ENCODE measurements at regions not wholly inside any gene's neighbourhood (a gene's known extent, or its start where the extent isn't known, plus 50 kb on each side); places are given as distances from the start of the nearest gene placed in this dataset.

DNA sequence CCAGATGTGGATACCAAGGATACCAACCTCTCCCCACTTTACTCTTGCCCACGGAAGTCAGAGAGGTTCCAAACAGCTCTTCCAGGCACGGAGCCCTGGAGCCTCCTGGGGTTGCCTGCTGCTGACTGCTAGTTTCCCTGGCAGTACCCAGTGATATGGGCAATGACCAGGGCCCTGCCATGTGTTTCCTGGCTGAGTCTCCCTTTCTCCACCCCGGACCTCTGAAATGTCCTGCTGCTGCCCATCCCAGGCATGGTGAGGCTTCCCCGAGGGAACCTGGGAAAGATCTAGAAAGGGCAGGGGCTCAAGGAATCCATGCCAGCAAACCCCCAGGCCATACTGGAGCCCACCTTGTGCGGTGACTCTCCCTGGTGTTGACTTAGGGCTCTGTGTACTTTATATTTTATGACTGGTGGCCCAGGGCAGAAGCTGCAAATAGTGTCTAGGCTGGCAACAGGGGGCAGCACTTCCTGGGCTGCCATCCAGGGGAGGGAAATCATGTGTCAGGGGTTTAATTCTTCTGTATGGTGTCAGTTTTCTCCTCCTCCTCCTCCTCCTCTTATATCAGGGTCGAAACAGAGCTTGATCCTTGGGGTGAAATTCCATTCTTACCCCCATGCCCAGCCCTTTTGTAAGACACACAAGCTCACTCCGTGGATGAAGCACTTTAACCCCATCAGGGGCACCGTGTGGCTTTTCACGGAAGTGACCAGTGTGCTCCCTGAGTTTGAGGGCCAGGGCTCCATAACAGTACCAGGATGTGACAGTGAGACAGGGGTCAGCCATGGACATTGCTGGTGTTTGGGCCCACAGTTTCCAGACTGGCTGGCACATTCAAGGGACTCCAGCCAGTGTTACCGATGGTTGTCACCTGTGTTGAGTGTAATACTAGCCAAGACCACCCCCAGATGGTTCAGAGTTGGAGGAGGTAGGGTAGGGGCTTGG is 62.4 kb upstream of the GDF10 start:
- DNase-seq = no peak

DNA sequence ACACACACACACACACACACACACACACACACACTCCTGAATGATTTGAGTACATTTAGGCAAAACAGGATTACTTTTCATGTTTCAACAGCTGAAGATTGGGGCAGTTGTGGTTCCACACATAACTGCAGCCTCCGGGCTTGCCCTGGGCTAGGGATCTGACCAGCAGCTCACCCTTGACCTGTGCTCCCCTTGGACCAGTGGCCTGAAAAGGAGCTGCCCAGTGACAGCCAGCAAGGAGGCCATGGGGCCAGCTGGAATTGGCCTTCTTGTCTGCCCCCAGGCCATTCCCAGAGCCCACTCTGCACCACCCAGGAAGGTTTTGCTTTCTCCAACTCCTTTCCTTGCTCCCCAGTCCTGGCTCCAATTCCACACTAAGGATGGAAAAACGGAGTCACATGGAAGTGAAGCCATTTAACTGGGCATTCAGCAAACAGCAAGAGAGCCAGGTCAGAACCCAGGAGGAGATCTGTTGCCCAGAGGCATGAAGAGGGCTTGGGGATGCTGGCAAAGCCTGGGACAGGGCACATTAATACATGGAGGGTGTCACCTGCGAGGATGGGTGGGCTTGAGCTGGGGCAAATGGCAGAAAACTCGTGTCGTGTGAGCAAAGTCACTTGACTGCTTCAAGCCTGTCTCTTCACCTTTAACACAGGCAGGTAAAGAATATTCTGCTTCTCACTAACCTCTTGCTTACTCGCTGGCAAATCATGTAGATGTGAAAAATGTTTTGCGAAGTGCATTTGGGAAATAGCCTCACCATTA is 61.5 kb upstream of the GDF10 start:
- DNase-seq = no peak

DNA sequence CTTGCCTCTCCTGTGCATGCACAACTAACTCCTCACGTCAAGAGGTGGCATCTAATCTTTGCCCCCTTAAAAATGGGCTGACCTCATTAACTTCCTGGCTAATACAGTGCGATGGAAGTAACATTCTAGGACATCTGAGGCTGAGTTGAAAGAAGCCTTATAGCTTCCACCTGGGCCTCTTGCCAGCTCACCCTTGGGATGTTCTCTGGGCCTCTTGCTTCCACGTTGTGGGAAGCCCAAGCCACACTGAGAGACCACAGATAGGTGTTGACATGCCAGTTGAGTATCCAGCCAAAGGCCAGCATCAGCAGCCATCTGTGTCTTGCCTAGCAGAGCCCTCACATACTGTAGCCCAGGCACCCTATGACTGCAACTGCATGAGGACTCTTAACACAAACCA is 60.8 kb upstream of the GDF10 start:
- no peak for DNase-seq

DNA sequence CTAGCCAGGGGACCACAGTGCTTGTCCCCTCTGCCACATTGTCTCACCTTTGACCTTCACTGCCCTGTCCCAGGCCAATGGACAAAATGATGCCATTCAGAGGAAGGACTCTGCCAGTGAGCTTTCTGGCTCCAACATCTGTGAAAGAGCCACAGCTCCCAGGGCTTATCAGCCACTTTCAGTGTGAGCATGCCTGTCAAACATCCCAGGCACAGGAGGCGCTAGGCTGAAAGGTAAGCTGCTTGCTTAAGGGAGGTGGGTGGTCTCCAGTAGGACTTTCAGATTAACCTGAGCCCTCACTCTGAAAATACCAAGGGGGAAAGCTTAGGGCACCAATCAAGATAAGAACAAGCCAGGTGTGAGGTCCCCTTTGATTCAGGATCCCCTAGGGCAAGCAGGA is 59.8 kb upstream of the GDF10 start:
- DNase-seq = no peak

DNA sequence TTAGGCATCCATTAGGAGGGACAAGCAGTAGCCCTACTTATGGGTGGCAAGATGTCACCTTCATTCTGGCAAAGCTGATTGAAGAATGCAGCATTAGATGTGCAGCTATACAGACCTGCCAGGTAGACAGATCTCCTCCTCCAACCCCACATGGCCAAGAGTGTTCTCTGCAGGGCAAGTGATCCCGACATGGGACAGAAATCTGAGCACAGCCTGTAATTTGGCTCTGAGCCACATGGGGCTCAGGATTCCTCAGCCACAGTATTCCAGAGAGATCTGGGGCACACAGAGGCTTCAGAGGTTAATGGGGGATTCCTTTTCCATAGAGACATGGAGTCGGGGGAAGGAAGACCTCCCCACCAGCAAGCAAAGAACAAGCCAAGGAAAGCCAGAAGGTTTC is 58.7 kb upstream of the GDF10 start:
- DNase-seq = no peak

DNA sequence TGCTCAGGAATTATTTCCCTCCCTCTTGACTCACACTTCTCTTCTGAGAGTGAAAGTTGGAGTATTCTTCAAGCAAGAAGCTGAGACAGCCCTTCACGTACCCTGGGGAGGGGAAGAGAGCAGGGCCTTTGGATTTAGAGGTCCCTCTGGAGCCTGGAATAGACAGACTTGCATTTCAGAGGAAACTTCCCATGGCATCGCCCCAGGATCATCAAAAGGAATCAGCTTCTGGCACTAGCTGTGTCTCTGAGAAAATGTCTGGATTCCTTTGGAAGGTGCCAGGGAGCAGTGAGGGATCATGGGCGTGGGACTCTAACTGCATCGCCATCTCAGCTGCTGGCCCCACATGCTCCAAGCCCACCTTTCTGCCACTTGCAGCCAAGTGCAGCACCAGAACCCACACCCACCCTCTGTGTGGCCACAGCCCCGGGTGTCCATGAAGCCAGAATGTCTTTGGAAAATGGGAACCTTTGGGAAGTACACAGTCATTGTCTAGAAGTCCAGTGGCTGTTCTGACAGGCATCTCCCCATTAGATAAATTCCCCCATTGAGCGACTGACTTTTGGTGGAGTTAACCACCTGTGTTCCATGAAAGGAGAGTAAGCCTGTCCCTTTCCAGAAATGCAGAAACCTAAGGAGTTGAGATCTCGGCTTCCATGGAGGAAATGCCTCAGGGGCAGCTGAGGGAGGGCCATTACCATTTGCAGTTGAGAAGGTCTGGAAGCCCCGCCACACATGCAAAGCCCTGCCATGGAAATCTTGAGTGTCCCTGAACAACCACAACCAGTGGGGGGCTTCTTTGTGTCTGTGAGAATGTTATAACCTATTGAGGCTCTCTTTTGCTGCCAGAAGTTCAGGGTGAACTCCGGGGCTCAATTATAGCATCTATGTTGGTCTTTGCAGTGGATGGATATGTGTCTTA is 57.8 kb upstream of the GDF10 start:
- no peak for DNase-seq

DNA sequence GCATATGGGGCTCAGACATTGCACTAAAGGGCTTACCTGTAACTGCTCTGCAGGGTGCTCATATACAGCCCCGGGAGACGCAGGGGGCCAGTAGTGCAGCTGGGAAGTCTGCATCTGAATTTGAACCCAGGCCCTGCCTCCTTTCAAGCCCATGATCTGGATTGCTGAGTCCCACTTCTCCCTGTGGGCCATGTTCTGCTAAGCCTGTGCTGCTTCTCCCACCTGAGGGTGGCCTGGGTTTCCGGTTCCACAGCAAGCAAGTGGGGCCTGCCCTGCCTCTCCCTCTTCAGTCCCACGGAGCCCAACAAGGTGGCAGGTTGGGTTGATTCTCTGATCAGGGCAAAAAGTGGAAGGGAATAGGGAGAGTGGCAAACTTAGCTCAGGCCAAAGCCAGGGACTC is 56.6 kb upstream of the GDF10 start:
- no peak for DNase-seq

DNA sequence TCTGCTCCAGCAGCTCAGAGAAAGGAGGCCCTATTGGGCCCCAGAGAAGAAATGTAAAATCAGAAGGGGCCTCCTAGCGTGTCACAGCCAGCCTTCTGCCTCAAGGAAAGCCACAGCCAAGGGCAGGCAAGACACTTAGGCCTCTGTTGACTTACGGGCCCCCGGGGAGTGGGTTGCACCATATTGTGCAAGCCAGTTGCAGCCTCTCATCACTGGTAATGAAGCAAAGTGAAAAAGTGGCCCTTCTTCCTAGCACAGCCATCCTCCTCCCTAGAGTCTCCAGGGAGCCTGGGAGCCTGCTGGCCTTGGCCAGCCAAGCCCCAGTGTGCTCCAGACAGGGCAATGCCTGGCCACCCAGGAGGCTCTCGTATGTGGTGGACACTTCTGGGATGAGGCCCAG is 56.2 kb upstream of the GDF10 start:
- DNase-seq = no peak

DNA sequence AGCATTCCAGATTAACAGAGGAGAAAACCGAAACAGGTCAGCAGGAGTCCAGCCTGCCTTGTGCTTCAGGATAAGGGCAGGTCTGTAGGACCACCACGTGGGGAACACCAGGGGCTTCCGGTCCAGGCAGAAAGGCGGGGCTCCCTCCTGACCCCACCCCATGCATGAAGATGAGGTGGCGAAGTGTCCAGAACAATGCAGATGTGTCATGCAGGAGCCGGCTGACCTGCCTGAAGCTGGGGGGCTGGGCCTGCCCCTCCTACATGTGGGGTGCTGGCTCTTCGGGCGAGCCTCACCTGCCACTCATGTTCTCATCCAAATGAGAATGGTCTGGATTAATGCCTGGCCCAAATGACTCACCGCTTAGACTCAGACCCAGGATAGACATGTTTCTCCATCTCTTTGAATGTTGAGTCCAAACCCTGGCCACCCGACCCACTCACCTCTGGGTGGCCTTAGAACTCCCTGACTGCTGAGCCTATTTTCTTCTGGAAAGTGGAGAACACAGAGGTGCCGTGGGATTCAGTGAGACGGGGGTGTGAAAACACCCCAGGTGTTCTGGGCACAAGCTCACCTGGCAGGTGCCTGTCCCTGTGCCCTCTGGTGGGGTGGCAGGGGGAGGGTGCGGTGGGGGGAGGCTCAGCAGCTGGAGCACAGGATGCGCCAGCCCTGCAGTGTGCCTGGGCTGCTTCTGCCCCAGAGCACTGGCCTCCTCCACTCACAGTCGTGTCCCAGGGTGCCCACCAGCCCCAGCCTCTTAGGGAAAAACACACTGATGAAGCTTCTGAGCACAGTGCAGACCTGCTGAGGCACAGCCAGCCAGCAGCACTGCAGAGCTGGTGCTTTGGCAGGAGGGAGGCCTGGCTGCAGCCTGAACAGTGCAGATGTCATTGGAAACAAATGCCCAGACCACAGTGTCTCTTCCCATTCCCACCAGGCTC is 55.2 kb upstream of the GDF10 start:
- DNase-seq = no peak

DNA sequence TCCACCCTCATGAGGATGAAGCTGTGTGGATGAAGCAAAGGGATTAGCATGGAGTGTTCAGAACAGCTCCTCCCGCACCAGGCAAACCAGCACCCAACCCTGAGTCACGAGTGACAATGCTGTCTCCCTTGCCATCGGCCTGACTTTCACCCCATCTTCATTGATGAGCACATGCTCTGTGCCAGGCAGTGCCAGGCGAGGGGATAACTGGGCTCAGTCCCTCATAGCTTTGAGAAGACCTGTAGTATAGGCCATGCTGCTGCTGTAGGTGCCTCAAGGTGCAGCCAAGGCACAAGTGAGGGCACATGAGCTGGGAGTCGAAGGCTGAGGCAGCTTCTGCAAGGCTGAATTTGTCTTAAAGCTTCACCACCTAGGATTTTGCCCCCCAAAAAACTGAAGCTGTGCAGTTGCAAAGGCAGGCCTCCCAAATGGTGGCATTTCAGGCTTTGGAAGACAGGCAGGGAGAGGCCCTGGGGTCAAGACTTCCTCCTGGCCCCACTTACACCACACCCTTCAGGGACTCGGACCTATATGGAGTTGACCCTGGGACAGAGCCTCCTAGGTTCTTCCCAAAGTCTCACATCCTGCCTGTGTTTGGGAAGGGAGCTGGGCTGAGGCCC is 54.2 kb upstream of the GDF10 start:
- DNase-seq = no peak

DNA sequence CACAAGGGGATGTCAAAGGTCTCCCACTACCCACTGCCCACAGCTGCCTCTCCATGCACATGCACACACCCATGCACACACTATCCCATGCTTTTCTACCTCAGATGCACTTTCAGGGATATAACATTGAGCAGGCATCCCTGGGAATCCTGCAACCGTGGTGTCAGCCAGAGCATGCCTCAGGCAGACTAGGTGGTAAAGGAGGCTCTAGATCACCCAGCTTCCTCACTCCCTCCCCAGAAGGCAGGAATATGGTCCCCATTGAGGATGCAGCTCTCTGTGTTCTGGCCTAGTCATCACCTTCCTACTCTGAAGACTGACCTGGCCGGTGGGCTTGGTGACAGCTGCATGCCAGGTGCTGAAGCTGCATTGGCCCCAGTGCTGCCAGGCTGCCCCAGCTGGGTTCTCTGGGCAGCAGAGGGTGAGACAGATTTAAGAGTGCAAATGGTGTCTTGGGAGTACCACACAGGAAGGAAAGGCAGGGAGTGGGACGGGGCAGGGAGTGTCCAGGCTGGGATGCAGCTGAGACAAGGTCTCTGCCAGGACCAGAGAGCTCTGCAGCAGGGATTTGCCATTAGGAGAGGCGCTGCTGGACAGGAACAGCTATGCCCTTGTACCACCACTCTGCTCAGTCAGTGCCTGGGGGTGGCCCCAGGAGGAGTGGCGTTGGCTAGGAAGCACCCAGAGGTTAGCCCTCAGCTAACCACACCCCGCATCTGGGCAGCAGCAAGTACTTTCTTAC is 53.4 kb upstream of the GDF10 start:
- no peak for DNase-seq

DNA sequence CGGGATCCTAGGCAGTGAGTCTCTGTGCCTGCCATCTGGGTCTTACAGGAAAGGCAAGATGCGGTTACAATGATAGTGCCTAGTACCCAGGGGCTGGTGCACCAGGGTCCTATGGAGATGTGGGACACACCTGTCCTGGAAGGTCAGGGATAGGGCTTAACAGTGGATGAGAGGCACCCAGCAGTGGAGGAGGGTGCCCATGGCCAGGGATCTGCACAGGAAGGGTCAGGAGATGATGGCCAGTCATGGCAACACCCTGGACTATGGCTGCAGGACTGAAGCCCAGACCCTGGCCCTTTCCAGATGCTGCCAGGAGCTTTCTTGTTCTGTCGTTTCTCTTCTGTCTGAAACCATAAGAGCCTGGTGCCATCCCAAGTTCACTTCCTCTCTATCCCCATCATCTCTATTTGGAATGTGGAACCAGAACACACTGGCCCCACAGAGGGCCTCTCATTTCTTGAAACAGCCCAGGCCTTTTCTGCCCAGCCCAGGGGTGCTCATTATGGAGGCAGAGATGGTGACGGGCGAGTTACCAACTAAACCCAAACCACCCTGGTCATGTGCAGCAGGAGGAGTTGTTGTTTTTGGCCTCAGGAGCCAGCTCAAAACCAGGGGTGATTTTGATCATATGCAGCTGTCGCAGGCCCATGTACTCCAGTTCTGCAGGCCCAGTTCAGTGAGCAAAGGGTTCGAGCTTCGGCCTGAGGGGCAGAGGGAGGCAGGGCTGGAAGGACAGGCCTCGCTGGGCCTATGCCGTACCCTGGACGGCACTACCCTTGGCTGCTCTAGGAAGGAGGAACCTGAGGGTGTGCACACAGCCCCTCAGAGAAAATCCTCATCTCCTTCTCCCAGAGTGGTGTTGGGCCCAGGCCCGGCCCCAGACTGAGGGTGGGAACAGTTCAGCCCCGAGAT is 52.6 kb upstream of the GDF10 start:
- DNase-seq = no peak

DNA sequence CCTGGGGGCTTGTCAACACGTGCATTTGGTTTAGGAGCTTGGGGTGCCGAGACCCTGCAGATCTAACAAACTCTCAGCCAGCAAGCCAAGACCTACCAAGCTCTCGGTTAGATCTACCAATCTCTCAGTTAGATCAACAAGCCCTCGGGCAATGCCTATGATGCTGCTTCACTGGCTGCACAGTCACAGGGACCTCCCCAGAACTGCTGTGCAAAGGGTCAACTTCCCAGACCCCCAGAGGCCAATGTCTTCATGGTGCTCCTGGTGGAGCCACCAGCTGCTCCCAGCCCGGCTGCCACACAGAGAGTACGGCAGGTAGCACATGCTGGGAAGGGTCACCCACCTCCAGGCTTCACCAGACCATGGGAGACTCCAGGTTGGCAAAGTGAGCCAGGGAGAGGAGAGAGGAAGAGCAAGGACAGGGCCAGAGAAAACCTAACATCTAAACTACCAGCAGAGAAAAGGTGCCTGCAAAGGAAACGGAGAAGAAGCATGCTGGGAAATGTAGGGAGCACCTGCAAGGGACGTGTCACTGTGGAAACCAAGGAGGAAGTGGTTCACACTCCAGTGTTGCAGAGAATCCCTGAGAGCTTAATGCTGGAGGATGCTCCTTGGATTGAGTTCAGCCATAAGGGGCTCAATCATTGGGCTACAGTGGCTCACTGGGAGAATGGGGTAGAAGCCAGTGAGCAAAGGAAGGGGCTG is 51.5 kb upstream of the GDF10 start:
- no peak for DNase-seq

DNA sequence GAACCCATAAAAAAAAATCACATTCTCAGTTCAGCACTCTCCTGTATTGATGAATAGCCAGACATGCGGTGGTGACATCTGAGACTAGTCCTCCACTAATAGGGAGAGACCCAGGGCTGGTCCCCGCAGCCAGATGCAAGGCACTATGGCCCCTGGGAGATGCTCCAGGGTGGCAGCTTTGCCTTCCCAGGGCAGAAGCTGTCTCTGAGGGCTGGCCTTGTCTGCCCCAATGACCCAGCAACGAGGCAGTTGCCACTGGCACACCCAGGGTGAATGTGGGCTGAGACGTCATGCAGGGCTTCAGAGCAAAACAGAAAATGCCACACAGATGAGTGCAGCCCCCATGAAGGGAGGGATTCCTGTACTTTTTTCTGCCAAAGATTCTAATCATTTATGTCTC is 50.1 kb upstream of the GDF10 start:
- DNase-seq = no peak

Measured in activated CD4-positive, alpha-beta T cell treated with anti-CD3 and anti-CD28 coated beads, Interleukin-2, amount 50 U/mL, for 4 hours (primary cell).